GM23338 (cell line): ENCODE measurements at regions not wholly inside any gene's neighbourhood (a gene's known extent, or its start where the extent isn't known, plus 50 kb on each side); places are given as distances from the start of the nearest gene placed in this dataset.

Source experiments
- ATAC-seq: fragments of 200-7000 bp; cut with Tn5 transposase; 3 replicates; pipeline ENCODE4 v1.9.1; 2020
- DNase-seq: peaks from one replicate; pipeline ENCODE4 v3.0.0-alpha.2; 2015; ENCODE audit warnings: low spot score
- H2AFZ ChIP-seq: fragments of 200-600 bp; sonication (generic); 2 replicates; pipeline ENCODE4 v1.8.0; 2016; ENCODE audit warnings: antibody characterized with exemption, mild to moderate bottlenecking, moderate library complexity
- H3F3A ChIP-seq: fragments of 200-600 bp; sonication (generic); replicated peaks from 2 replicates; pipeline ENCODE4 v1.8.0; 2017; ENCODE audit warnings: antibody characterized with exemption, mixed run types, low read depth
- H3K27ac ChIP-seq: fragments of 200-600 bp; sonication (generic); 2 replicates; pipeline ENCODE4 v1.6.1; 2016; ENCODE audit warnings: low read depth
- H3K27me3 ChIP-seq: fragments of 200-600 bp; sonication (generic); 2 replicates; pipeline ENCODE4 v1.8.0; 2016; ENCODE audit warnings: mild to moderate bottlenecking, mixed run types, moderate library complexity; ENCODE audit not compliant: insufficient read depth
- H3K36me3 ChIP-seq: fragments of 200-600 bp; sonication (generic); 2 replicates; pipeline ENCODE4 v1.8.0; 2016; ENCODE audit warnings: mild to moderate bottlenecking; ENCODE audit not compliant: insufficient read depth
- H3K4me1 ChIP-seq: fragments of 200-600 bp; sonication (generic); 2 replicates; pipeline ENCODE4 v1.8.0; 2016; ENCODE audit warnings: mild to moderate bottlenecking, moderate library complexity; ENCODE audit not compliant: insufficient read depth
- H3K4me2 ChIP-seq: fragments of 200-600 bp; sonication (generic); 2 replicates; pipeline ENCODE4 v1.7.1; 2017; ENCODE audit warnings: mixed run types
- H3K4me3 ChIP-seq: fragments of 200-600 bp; sonication (generic); 2 replicates; pipeline ENCODE4 v1.6.1; 2016; ENCODE audit warnings: mixed run types
- H3K79me2 ChIP-seq: fragments of 200-600 bp; sonication (generic); replicated peaks from 2 replicates; pipeline ENCODE4 v1.8.0; 2017; ENCODE audit warnings: mild to moderate bottlenecking; ENCODE audit not compliant: insufficient read depth
- H3K9me2 ChIP-seq: fragments of 200-600 bp; sonication (generic); 2 replicates; pipeline ENCODE4 v1.8.0; 2017; ENCODE audit not compliant: insufficient read depth
- H4K20me1 ChIP-seq: fragments of 200-600 bp; sonication (generic); replicated peaks from 2 replicates; pipeline ENCODE4 v1.8.0; 2017; ENCODE audit warnings: mild to moderate bottlenecking; ENCODE audit not compliant: insufficient read depth
- H3K27ac Mint-ChIP-seq: 2 replicates; pipeline ENCODE4 v1.8.0; 2020; ENCODE audit warnings: inconsistent platforms, mild to moderate bottlenecking, moderate library complexity, mixed read lengths
- H3K27me3 Mint-ChIP-seq: 3 replicates; pipeline ENCODE4 v1.8.0; 2022; ENCODE audit warnings: low read depth, mild to moderate bottlenecking, moderate library complexity, mixed read lengths, inconsistent platforms; ENCODE audit not compliant: insufficient read depth, poor library complexity
- H3K36me3 Mint-ChIP-seq: 3 replicates; pipeline ENCODE4 v1.8.0; 2021; ENCODE audit warnings: low read depth, mild to moderate bottlenecking, inconsistent platforms, moderate library complexity, mixed read lengths
- H3K4me1 Mint-ChIP-seq: 3 replicates; pipeline ENCODE4 v1.8.0; 2020; ENCODE audit warnings: mild to moderate bottlenecking, inconsistent platforms, mixed read lengths
- H3K4me3 Mint-ChIP-seq: 3 replicates; pipeline ENCODE4 v1.8.0; 2021; ENCODE audit warnings: moderate library complexity, mild to moderate bottlenecking, inconsistent platforms, mixed read lengths
- H3K9me3 Mint-ChIP-seq: 3 replicates; pipeline ENCODE4 v1.8.0; 2020; ENCODE audit warnings: moderate library complexity, mild to moderate bottlenecking, inconsistent platforms, mixed read lengths
- CREB1 ChIP-seq: fragments of 250-450 bp; sonication (Bioruptor Pico); IDR thresholded peaks from 2 replicates; pipeline ENCODE4 v1.5.0; 2020; ENCODE audit warnings: low read depth, mild to moderate bottlenecking, moderate library complexity
- CTCF ChIP-seq, 2 experiments: fragments of 200-600 bp in 1 of 2; sonication (generic) in 1 of 2; conservative IDR thresholded peaks; 2 replicates each; pipeline versions ENCODE4 v1.5.1 to v1.6.1; 2016 to 2017; ENCODE audit warnings: antibody characterized with exemption in 2 of 2, low read depth in 2 of 2, mild to moderate bottlenecking in 2 of 2, moderate library complexity in 1 of 2
- ETS1 ChIP-seq: IDR thresholded peaks from 2 replicates; pipeline ENCODE4 v1.6.1; 2016; ENCODE audit warnings: antibody characterized with exemption
- EZH2 ChIP-seq: fragments of 200-600 bp; sonication (generic); IDR thresholded peaks from one replicate; pipeline ENCODE4 v1.8.0; 2017; ENCODE audit warnings: antibody characterized with exemption, mild to moderate bottlenecking, low read depth; ENCODE audit not compliant: unreplicated experiment
- EZH2phosphoT487 ChIP-seq: fragments of 200-600 bp; sonication (generic); IDR thresholded peaks from one replicate; pipeline ENCODE4 v1.8.1; 2018; ENCODE audit warnings: antibody characterized with exemption; ENCODE audit not compliant: unreplicated experiment
- JUNB ChIP-seq: IDR thresholded peaks from one replicate; pipeline ENCODE4 v1.6.1; 2016; ENCODE audit warnings: antibody characterized with exemption; ENCODE audit not compliant: unreplicated experiment
- NANOG ChIP-seq: IDR thresholded peaks from 2 replicates; pipeline ENCODE4 v1.6.1; 2016; ENCODE audit warnings: antibody characterized with exemption, borderline replicate concordance
- POLR2AphosphoS5 ChIP-seq: IDR thresholded peaks from 2 replicates; pipeline ENCODE4 v1.6.1; 2016; ENCODE audit warnings: antibody characterized with exemption, low read depth
- REST ChIP-seq: IDR thresholded peaks from one replicate; pipeline ENCODE4 v1.6.1; 2018; ENCODE audit warnings: antibody characterized with exemption; ENCODE audit not compliant: unreplicated experiment
- STAT1 ChIP-seq: IDR thresholded peaks from one replicate; pipeline ENCODE4 v1.6.1; 2016; ENCODE audit warnings: antibody characterized with exemption; ENCODE audit not compliant: unreplicated experiment
- ZNF114 ChIP-seq: fragments of 250-450 bp; sonication (Bioruptor Pico); IDR thresholded peaks from 2 replicates; pipeline ENCODE4 v1.5.0; 2020; ENCODE audit warnings: mild to moderate bottlenecking, moderate library complexity
- ZNF331 ChIP-seq: fragments of 250-450 bp; sonication (Bioruptor Pico); IDR thresholded peaks from 2 replicates; pipeline ENCODE4 v1.5.0; 2020; ENCODE audit warnings: low read depth, mild to moderate bottlenecking, moderate library complexity
- ZNF462 ChIP-seq: fragments of 250-450 bp; sonication (Bioruptor Pico); IDR thresholded peaks from 2 replicates; pipeline ENCODE4 v1.5.0; 2020; ENCODE audit warnings: mild to moderate bottlenecking, moderate library complexity

GRCh38 chr6:164898412-164898811 lies 411.0 kb downstream of the C6orf118 start:
- peaks cover 2% of the 10 kb centered on the region for H3K27me3 Mint-ChIP-seq
- ATAC-seq (no peak), DNase-seq (no peak)
- TF ChIP-seq ZNF331 (CRISPR knock-in tag) (no peak), CREB1 (CRISPR knock-in tag) (no peak), NANOG (no peak), EZH2phosphoT487 (no peak), STAT1 (no peak), REST (no peak), POLR2AphosphoS5 (no peak), EZH2 (no peak), ETS1 (no peak), ZNF462 (no peak), CTCF (conservative IDR thresholded peaks at IDR 0.05; ENCODE audit: low read depth in 2 of 2) (no peak), JUNB (no peak), ZNF114 (CRISPR knock-in tag) (no peak)
- Histone ChIP-seq H2AFZ (no peak overlapping the region), H3K4me2 (no peak overlapping the region), H3K4me1 (no peaks in the 10 kb centered on the region), H4K20me1 (no peaks in the 10 kb centered on the region), H3K36me3 (no peaks in the 10 kb centered on the region; the same call in 1 of the 2 replicates), H3K27me3 (no peaks in the 10 kb centered on the region), H3F3A (no peaks in the 10 kb centered on the region), H3K79me2 (no peaks in the 10 kb centered on the region), H3K9me2 (peaks cover 10% of the 10 kb centered on the region), H3K27ac (no peak overlapping the region), H3K4me3 (no peak overlapping the region)
- H3K4me3 Mint-ChIP-seq = no peak overlapping the region
- H3K9me3 Mint-ChIP-seq = peaks cover 16% of the 10 kb centered on the region; the same call in 2 of the 3 replicates
- H3K4me1 Mint-ChIP-seq = no peaks in the 10 kb centered on the region
- H3K27ac Mint-ChIP-seq = no peak overlapping the region
- peaks cover 9% of the 10 kb centered on the region; the same call in 2 of the 3 replicates for H3K36me3 Mint-ChIP-seq
